IPS-20b (cell line): ENCODE measurements at regions not wholly inside any gene's neighbourhood (a gene's known extent, or its start where the extent isn't known, plus 50 kb on each side); places are given as distances from the start of the nearest gene placed in this dataset.
A peak's percentile ranks its signal among the peaks of the same experiment; 100 is the strongest.

Experiments used
- H3K27ac ChIP-seq: one replicate; pipeline ENCODE4 v1.5.1; 2013; ENCODE audit warnings: low read length
- H3K27me3 ChIP-seq: 2 replicates; pipeline ENCODE4 v1.6.1; 2013; ENCODE audit warnings: mild to moderate bottlenecking, low read length, inconsistent platforms; ENCODE audit not compliant: insufficient read depth
- H3K36me3 ChIP-seq: 2 replicates; pipeline ENCODE4 v1.6.1; 2013; ENCODE audit warnings: low read depth, mild to moderate bottlenecking, inconsistent platforms, low read length, moderate library complexity; ENCODE audit not compliant: insufficient read depth
- H3K4me1 ChIP-seq: 2 replicates; pipeline ENCODE4 v1.6.1; 2013; ENCODE audit warnings: mild to moderate bottlenecking, control low read depth, inconsistent platforms, low read length, moderate library complexity; ENCODE audit not compliant: insufficient read depth
- H3K4me3 ChIP-seq: 2 replicates; pipeline ENCODE4 v1.5.1; 2013; ENCODE audit warnings: mild to moderate bottlenecking, low read length, inconsistent platforms
- H3K9ac ChIP-seq: 2 replicates; pipeline ENCODE4 v1.6.1; 2013; ENCODE audit warnings: low read depth, mild to moderate bottlenecking, inconsistent platforms, low read length, moderate library complexity
- H3K9me3 ChIP-seq: 2 replicates; pipeline ENCODE4 v1.6.1; 2013; ENCODE audit warnings: mild to moderate bottlenecking, low read depth, low read length, inconsistent platforms; ENCODE audit not compliant: insufficient read depth

GRCh38 chr5:176711883-176712282 lies 64.6 kb downstream of the TSPAN17 start:
- Histone ChIP-seq H3K9ac (no peak overlapping the region), H3K4me3 (no peak overlapping the region), H3K27ac (no peak overlapping the region), H3K27me3 (no peaks in the 10 kb centered on the region), H3K4me1 (peaks cover 10% of the 10 kb centered on the region; the same call in 1 of the 2 replicates), H3K36me3 (no peaks in the 10 kb centered on the region), H3K9me3 (peaks cover 9% of the 10 kb centered on the region; the same call in 1 of the 2 replicates)

GRCh38 chr5:176712546-176713304 lies 65.4 kb downstream of the TSPAN17 start:
- Histone ChIP-seq H3K9ac (no peak overlapping the region), H3K36me3 (no peaks in the 10 kb centered on the region), H3K27ac (no peak overlapping the region), H3K27me3 (no peaks in the 10 kb centered on the region), H3K4me1 (peaks cover 10% of the 10 kb centered on the region; the same call in 1 of the 2 replicates), H3K4me3 (no peak overlapping the region), H3K9me3 (peaks cover 9% of the 10 kb centered on the region; the same call in 1 of the 2 replicates)

GRCh38 chr5:176713409-176713808 lies 66.1 kb downstream of the TSPAN17 start:
- Histone ChIP-seq H3K36me3 (no peaks in the 10 kb centered on the region), H3K9ac (no peak overlapping the region), H3K27me3 (no peaks in the 10 kb centered on the region), H3K9me3 (peaks cover 9% of the 10 kb centered on the region; the same call in 1 of the 2 replicates), H3K4me1 (peaks cover 10% of the 10 kb centered on the region; the same call in 1 of the 2 replicates), H3K27ac (no peak overlapping the region), H3K4me3 (no peak overlapping the region)

GRCh38 chr5:176714067-176714466 lies 66.8 kb downstream of the TSPAN17 start:
- Histone ChIP-seq H3K36me3 (no peaks in the 10 kb centered on the region), H3K27ac (no peak overlapping the region), H3K27me3 (no peaks in the 10 kb centered on the region), H3K4me1 (peaks cover 10% of the 10 kb centered on the region; the same call in 1 of the 2 replicates), H3K9me3 (peaks cover 9% of the 10 kb centered on the region; the same call in 1 of the 2 replicates), H3K4me3 (no peak overlapping the region), H3K9ac (no peak overlapping the region)

GRCh38 chr5:176716320-176716719 lies 69.0 kb downstream of the TSPAN17 start:
- no peak overlapping the region for H3K9ac ChIP-seq
- H3K9me3 ChIP-seq = peaks cover 9% of the 10 kb centered on the region; the same call in 1 of the 2 replicates
- no peak overlapping the region for H3K27ac ChIP-seq
- peaks cover 10% of the 10 kb centered on the region; the same call in 1 of the 2 replicates for H3K4me1 ChIP-seq
- H3K36me3 ChIP-seq = no peaks in the 10 kb centered on the region
- H3K27me3 ChIP-seq = no peaks in the 10 kb centered on the region
- H3K4me3 ChIP-seq = no peak overlapping the region

- H3K27ac ChIP-seq = no peak overlapping the region
- H3K9me3 ChIP-seq = no peaks in the 10 kb centered on the region
- H3K4me3 ChIP-seq = no peak overlapping the region
- H3K4me1 ChIP-seq = 0 out of 2 replicates have a peak, but pooled peaks cover 2% of the 10 kb centered on the region
- no peak overlapping the region for H3K9ac ChIP-seq
- no peaks in the 10 kb centered on the region for H3K27me3 ChIP-seq
- no peaks in the 10 kb centered on the region for H3K36me3 ChIP-seq
These were observed 71.9 kb downstream of the TSPAN17 start for GRCh38 chr5:176719113-176719739.

- no peaks in the 10 kb centered on the region for H3K9me3 ChIP-seq
- peaks cover 6% of the 10 kb centered on the region for H3K27me3 ChIP-seq
- H3K27ac ChIP-seq = no peak overlapping the region
- no peak overlapping the region for H3K4me3 ChIP-seq
- H3K9ac ChIP-seq = no peak overlapping the region
- H3K4me1 ChIP-seq = peaks cover 14% of the 10 kb centered on the region
- H3K36me3 ChIP-seq = no peaks in the 10 kb centered on the region
These were observed 74.2 kb downstream of the TSPAN17 start for GRCh38 chr5:176721509-176721908.

GRCh38 chr5:176722757-176723156 lies 75.5 kb downstream of the TSPAN17 start:
- H3K4me3 ChIP-seq = no peak overlapping the region
- H3K36me3 ChIP-seq = no peaks in the 10 kb centered on the region
- peaks cover 14% of the 10 kb centered on the region for H3K27me3 ChIP-seq
- peaks cover 14% of the 10 kb centered on the region for H3K4me1 ChIP-seq
- no peaks in the 10 kb centered on the region for H3K9me3 ChIP-seq
- H3K27ac ChIP-seq = no peak overlapping the region
- H3K9ac ChIP-seq = no peak overlapping the region

- H3K36me3 ChIP-seq = no peaks in the 10 kb centered on the region
- no peaks in the 10 kb centered on the region for H3K9me3 ChIP-seq
- no peak overlapping the region for H3K27ac ChIP-seq
- no peak overlapping the region for H3K9ac ChIP-seq
- no peak overlapping the region for H3K4me3 ChIP-seq
- H3K4me1 ChIP-seq = peaks cover 14% of the 10 kb centered on the region
- peaks cover 14% of the 10 kb centered on the region for H3K27me3 ChIP-seq
These were observed 76.2 kb downstream of the TSPAN17 start for GRCh38 chr5:176723440-176723839.

GRCh38 chr5:176724472-176724871 lies 77.2 kb downstream of the TSPAN17 start:
- no peak overlapping the region for H3K4me3 ChIP-seq
- no peak overlapping the region for H3K27ac ChIP-seq
- no peaks in the 10 kb centered on the region for H3K36me3 ChIP-seq
- no peaks in the 10 kb centered on the region for H3K9me3 ChIP-seq
- H3K9ac ChIP-seq = no peak overlapping the region
- H3K4me1 ChIP-seq = peaks cover 14% of the 10 kb centered on the region
- H3K27me3 ChIP-seq = peaks cover 14% of the 10 kb centered on the region

GRCh38 chr5:176725521-176726280 lies 78.4 kb downstream of the TSPAN17 start:
- H3K27ac ChIP-seq = no peak overlapping the region
- peaks cover 14% of the 10 kb centered on the region for H3K4me1 ChIP-seq
- H3K36me3 ChIP-seq = no peaks in the 10 kb centered on the region
- peaks cover 14% of the 10 kb centered on the region for H3K27me3 ChIP-seq
- no peak overlapping the region for H3K4me3 ChIP-seq
- H3K9me3 ChIP-seq = no peaks in the 10 kb centered on the region
- peak overlapping the region; percentile 8; the same call in 1 of the 2 replicates for H3K9ac ChIP-seq
